NCI-H146 treated with DMSO at 0.1 percent for 48 hours (cell line): ENCODE measurements at regions not wholly inside any gene's neighbourhood (a gene's known extent, or its start where the extent isn't known, plus 50 kb on each side); places are given as distances from the start of the nearest gene placed in this dataset.

ENCODE experiments used
- DNase-seq: peaks from one replicate; lab custom pipeline; 2025; ENCODE audit not compliant: unreplicated experiment; lab: John Stamatoyannopoulos, UW

DNA sequence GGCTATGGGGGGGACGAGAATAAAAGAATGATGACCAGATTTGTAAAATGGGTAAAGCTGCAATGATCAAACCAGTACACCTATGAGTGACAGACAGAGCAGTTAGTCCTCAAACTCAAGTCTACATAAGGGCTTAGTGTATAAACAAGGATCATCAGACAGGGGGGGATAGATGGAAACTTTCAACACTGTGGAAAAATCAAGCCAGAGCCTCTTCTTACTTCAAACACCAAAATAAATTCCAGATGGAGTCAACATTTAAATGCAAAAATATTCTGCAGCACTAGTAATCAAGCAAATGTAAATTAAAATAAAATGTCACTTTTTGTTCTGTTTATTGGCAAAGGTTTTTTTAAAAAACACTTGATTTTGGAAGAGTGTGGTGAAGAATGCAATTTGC lies 205.9 kb upstream of the RGMA start:
- no peak for DNase-seq

DNA sequence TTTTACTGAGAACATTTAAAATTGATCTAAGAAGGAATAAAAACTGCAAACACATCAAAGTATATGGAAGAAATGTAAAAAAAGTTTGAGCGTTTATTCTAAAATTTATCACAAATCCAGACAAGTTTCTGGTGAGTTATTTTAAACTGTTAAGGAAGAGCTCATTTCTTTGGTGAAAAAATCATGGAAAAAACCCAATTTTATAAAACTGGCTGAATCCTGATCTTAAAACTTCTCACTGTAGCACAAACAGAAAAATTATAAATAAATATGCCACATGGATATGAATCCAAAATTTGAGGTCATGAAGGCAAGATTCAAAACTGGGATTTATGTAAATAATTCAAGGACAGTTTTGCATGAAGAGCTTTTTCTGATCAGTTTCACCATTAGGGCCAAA lies 205.1 kb upstream of the RGMA start:
- no peak for DNase-seq

DNA sequence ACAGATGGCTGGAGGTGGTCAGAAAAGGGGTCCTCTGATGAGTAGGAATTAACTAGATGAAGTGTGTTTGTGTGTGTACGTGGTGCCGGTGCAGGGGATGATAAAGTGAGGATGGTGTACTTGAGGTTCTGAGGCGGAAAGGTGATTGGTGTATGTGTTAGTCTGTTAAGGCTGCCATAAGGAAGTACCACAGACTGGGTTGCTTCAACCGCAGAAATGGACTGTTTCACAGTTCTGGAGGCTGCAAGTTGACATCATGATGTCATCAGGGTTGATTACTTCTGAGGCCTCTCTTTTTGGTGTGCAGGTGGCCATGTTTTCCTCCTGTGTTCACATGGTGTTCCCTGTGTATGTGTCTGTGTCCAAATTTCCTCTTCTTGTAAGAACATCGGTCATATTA lies 202.4 kb upstream of the RGMA start:
- DNase-seq = no peak

DNA sequence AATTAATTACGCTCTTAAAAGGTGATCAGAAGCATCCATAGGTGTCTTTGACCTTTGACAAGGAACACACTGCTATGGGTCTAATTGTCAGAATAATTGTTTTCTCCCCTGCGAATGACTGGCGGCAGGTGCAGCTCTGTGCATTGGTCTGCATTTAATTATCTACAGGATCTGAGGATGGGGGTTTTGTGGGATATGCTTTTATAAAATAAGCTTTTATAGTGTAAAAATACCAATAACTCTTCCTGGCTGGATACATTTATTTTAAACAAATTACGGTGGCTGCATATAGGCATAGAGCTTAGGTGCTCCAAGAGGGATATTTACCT lies 201.6 kb upstream of the RGMA start:
- peak; percentile 86 for DNase-seq

DNA sequence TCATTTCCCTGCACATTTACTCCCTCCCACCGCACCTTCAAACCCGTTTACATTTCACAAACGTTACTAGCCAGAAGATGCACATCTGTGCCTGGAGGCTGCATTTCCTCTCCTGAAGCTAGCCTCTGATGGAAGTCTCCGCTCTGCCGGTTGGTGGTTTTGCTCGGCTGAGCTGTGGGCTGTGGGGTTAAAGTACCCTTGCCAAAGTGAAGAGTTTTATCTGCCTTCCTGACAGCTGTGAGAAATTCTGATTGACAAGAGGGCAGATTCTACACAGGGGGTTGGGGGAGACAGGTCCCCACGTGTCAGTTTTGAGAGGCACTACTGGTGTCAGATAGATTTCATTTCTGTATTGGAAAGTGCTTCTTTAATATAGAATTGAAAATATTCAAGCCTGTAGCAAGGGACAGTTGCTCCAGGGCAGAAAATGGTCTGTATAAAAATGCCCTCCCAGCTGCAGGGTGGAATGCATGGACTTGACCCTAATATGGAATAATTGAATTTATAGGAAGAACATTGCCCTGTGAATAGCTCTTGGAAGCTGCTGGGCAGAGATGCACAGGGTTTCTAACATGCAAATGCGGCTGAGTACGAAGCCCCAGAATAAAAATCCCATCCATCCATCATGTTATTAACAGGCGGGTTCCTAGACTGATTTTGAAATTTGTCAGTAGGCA lies 201.1 kb upstream of the RGMA start:
- peak; percentile 4 for DNase-seq

DNA sequence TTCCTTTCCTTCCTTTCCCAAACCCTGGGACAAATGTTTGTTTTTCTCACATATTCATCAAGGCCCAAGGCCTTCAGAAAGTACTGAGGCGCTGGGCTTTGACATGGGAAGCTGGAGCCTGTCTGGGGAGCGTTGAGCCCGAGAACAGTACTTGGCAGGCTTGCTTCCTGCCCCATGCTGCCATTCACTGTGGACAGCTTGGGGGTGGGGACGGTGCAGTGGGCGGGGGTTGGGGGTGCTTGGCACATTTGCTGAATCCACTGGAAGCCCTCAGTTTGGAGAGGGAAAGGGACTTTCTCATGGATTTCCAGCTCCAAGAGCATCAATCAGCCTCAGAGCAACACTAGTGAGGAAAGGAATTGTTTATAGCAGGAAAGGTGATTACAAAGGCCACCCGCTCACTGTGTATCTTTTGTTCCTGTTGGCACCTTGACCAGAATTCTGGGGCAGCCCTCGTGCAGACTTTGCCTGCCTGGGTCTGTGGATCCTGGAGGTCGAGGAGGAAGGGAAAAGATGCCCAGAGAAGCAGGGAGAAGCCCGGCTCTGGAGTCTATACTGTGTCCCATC lies 199.8 kb upstream of the RGMA start:
- DNase-seq = no peak

DNA sequence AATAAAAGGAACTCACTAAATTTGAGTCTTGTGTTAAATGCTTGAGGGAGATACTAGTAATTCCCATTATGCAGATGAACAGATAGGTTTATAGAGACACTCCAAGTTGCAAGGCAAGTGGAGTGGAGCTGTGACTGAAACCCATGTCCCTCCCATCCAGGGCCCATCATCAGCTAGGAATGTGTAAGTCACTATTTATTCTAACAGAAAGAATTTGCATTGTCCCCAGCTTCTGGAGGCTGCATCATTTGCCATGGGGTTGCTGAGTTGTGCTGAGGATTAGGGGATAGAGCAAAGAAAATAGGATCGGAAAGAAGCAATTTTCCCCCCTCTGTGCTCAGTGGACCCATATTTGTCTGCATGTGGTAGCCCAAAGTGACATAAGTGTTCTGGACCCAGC lies 197.4 kb upstream of the RGMA start:
- DNase-seq = no peak

DNA sequence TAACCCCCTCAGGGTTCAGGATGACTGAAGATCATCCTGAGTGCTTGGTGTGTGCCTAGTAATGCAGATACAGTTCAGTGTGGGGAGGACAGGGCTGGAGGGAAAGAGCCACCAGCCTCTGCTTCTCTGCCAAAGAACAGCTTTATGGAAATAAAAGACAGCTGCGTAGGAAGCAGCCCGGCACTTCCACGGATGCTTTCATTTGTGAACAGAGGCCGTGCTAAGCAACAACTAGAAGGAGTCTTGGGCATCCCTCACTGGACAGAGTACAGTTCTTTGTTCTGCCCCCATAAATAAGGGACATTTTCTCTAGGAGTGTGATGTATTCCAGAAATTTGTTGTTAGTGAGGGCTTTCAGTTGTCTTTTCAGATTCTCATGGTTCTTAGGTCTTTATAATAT lies 194.8 kb upstream of the RGMA start:
- no peak for DNase-seq

DNA sequence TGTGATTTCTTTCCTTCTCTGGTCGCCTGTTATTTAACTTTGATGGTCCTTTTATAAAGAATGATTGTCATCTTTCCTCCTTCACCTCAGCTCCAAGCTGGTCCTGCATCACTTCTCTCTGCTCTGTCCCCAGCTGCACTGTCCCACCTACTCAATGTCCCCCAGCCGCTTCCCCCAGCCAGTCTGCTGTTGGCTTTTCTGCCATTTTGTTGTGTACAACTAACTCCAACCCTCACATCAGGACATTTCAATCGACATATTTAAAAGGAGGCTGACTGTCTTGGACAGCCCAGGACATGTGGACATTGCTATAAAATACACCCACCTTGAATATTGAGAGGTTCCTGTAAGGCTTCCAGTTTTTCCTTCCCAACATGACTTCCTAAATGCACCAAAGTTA lies 193.8 kb upstream of the RGMA start:
- DNase-seq = no peak

DNA sequence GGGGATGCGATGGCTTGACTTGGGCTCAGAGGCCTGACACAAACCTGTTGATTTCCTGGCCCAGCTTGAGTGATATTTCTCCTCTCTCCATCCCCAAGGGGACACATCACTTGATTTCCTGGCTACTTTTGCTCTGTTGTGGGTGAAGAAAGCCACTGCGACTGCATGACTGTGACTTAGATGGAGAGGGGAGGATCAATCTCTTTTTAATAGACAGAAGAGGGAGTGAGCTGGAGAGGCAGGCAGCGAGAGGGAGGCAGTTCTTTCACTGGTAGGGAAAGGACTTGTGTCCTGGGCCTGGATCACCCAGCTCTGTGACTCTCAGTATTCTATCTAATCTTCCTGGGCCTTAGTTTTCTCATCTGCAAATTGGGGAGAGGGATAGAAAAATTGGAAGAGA lies 189.8 kb upstream of the RGMA start:
- DNase-seq = no peak

DNA sequence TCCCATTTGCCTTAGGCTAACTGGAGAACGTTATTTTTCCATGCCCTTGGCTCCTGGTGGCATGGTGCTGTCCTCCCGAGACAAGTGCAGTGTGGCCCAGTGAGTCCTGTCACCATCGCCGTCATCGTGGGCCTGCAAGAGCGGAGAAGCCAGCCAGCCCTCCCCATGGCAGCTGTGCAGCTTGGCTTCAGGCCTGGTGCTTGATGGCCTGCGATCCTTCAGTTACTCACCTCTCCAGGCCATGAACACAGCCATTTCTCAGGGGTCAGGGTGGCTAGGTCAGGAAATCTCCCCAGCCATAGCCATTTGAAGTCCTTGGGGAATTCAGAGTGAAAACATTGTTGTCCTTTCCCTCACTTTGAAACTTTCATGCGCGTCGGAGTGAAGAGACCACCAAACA lies 189.0 kb upstream of the RGMA start:
- DNase-seq = no peak

DNA sequence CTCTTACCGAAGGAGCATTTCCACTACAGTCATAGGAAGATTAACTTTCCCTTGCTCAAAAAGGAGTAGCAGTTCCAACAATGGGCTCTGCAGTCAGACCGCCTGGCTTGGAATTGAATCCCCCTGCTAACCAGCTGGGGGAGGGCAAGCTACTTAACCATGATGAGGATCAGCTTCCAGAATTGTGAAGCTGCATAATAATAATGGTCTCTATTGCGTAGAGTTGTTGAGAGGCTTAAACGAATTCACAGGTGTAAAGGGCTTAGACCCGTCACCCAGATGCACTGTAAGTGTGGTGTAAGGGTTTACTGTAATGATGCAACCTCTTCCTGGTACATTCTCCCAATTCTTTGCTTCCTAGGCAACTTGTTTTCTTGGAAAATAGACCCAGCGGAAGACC lies 185.2 kb upstream of the RGMA start:
- DNase-seq = no peak

DNA sequence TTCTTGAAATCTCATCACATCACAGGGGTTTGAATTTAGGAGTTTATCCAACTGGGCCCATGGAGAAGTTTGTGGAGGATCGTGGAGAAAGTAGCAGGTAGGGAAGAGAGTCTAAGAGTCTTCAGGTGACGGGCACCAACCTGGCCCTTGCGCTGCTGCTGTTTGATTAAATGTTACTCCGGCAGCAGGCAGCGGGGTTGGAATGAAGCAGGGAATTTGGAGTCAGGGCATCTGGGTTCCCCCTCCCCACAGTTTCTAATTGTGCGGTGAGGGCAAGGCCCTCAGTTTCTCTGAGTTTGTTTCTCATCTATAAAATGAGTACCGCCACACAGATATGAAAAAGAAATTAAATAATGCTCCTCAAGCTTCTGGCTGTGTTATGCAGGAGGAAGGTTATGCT lies 182.9 kb upstream of the RGMA start:
- DNase-seq = no peak

DNA sequence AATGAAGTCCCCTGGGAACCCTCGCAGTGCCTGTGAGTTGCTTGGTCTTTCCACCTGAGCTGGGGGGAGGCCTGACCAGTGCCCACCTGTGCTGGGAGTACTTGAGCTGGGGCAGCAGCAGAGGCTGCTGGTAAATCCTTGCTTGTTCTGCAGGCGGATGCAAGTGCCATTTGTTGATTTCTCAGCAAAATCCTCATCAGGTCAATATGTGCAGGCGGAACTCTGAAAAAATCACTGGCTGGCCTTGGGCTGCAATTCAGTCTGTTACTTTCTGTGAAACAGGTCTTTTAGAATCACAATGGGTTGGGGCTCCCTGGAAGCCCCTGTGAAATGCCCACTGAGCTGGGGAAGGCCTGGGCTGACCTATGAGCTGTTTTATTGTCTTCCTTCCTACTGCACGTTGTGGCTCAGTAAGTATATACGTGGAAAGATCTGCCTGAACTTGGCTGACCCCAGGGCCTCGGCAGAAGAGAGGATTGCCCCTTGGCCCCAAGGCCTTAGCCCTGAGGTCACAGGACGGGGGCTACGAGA lies 182.0 kb upstream of the RGMA start:
- DNase-seq = no peak

DNA sequence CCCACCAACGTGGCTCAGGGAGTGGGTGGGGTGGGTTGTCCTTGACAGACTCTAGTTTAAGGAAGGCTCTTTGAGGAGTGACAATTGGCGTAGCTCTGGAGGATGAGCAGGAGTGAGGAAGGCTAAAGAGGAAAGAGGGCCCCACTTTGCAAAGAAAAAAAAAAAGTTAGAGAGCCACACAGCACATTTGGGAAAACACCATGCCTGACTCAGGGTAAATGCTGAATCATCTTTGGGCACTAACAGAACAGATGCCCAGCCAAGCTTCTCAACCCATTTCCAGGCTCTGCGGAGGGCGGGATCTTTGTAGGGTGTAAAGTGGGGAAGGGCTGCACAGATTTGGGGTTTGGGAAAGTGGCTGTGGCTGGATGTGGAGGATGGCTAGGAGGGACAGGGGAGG lies 179.1 kb upstream of the RGMA start:
- DNase-seq = no peak

DNA sequence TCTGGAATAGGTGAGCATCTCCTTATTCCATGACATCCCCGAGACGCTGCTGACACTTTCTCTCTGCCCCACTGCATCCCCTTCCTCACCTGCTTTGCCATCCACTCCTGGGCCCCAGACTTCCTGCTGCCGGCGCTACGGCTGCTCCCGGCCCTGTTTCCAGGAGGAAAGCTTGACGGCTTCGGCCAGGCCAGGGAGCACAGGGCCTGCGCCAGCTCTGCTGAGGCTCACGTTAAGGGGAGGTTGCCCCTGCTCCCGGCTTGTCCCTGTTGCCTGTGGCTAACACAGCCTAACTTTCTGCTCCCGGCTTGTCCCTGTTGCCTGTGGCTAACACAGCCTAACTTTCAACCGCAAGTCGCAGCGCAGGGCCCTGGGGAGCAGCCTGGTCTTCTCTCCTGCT lies 177.3 kb upstream of the RGMA start:
- no peak for DNase-seq

DNA sequence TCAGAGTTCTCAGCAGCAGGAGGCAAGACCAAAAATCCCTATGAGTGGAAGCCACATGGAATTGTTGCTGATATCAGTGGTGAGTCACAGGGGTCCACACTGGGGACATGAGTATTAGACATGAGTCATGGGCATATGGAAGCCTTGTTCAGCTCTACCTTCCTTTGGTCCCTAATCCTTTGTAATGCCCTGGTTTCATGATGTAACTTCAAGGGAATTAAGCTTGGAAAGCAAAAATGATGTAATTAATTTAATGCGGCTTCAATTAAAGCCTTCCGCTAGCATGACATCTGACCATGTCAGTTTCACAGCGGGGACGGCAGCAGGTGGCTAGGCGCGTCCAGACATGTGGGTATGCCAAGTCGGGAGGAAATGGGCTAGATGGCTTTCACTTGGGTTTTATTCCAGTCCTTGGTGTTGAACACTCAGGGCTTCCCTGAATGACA lies 176.1 kb upstream of the RGMA start:
- DNase-seq = peak; percentile 54

DNA sequence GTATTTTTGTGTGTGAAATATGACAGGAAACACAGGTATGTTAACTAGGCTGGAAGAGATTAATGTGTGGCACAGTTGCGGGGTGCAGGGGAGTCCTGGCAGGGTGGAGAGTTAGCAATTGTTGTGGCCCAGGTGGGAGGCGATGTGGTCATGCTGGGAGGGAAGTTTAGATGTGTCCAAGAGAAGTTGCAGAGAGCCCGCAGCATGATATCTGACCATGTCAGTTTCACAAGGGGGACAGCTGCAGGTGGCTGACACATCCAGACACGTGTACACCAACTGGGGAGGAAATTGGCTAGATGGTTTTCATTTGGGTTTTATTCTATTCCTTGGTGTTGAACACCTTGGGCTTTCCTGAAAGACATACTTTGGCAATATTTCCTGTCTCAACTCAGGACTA lies 172.8 kb upstream of the RGMA start:
- no peak for DNase-seq

DNA sequence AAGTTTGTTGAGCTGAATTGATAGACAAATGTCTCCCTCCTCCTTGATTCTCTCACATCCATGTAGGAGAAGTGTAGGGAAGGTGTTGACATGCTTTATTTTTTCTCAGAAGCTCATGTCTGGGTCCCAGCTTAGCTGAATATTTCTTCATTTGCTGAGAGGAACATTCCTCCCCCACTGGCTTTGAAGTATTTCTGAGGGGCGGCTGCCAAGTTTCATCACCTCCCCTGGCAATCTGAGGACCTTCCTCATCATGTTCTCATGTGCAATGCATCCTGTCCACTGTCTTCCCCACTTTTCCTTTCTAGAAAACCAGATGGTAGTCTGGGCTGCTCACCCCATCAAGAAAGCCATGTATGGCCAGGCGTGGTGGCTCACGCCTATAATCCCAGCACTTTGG lies 168.9 kb upstream of the RGMA start:
- DNase-seq = no peak

DNA sequence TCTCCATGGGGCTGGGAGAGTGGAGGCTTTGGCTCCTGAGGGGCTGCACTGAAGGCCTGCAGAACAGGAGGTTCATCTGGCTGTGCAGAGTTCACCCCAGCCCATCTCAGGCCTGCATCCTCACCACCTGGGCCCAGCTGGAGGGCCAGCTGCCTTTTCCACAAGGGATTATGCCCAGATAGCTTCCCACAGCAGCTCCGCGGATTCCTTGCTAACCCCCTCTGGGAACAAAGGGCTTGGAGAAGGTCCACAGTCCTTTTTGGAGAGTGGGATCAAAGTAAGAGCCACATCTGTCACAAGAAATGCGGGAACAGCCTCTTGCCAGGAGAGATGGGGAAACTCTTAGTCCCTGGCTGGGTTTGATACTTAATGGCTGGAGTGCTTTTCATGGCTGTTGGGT lies 164.7 kb upstream of the RGMA start:
- DNase-seq = no peak

DNA sequence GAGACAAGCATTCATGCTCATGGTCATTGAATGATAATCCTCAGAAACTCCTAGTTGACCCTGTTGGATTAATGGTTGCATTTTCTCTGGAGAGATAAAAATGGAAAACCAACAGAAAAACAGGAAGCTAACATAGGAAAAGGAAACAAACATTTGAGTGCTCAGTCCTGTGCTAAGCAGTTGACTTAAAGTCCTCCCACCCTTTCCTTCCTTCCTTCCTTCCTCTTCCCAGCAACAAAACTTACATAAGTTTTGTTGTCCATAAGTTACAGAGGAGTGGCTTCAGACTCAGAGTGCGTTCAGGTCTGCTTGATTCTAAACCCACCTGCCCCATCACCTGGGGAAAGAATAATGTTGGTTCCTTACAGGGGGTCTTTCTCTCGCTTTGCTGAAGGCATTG lies 163.8 kb upstream of the RGMA start:
- no peak for DNase-seq

DNA sequence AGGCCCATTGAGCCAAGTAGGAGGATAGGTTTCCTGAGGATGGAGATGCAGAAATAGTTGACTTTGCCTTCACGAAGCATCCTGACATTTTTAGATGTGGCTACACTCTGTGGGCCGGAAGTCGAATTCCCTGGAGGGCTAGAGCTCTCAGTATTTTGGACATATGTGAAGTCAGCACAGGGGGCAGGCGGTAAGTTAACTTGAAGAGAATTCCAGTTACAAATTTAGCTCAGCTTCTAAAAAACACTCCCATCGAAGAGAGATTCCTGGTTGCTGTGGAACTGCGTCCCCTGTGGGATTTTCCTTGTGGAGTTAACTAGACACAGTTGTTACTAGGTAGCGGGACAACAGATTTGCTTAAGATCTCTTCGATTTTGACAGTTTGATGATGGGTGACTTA lies 161.9 kb upstream of the RGMA start:
- no peak for DNase-seq

DNA sequence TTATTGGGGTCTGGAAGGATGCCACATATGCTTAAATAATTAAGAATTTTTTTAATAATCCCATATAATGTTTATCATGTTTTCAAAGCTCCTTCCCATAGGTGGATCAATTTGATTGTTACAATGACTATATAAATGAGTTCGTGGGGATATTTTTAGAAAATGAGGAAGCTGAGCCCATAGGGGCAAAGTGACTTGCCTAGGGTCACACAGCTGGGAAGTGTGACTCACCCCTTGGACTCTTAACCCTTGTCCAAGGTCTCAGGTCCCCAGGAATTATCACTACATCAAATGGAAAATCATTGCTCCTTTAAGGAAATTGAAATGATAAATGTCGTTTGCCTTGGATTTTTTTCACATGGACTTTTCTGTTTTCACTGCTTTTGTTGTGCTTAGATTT lies 161.2 kb upstream of the RGMA start:
- no peak for DNase-seq
